NT2/D1 (cell line): ENCODE measurements at regions not wholly inside any gene's neighbourhood (a gene's known extent, or its start where the extent isn't known, plus 50 kb on each side); places are given as distances from the start of the nearest gene placed in this dataset.

Experiments
- DNase-seq: peaks from one replicate; pipeline ENCODE4 v3.0.0-alpha.2; 2011; ENCODE audit warnings: low read depth, low spot score
- H3K27me3 ChIP-seq: 2 replicates; pipeline ENCODE4 v1.6.0; 2011; ENCODE audit warnings: mild to moderate bottlenecking; ENCODE audit not compliant: insufficient read length, insufficient read depth
- H3K36me3 ChIP-seq: 2 replicates; pipeline ENCODE4 v1.6.1; 2011; ENCODE audit warnings: mild to moderate bottlenecking, low read length, mixed read lengths; ENCODE audit not compliant: insufficient read depth, insufficient read length
- H3K4me1 ChIP-seq: 2 replicates; pipeline ENCODE4 v1.5.1; 2011; ENCODE audit not compliant: insufficient read depth, insufficient read length
- H3K4me3 ChIP-seq: 2 replicates; pipeline ENCODE4 v1.5.1; 2011; ENCODE audit warnings: low read depth; ENCODE audit not compliant: insufficient read length
- H3K9ac ChIP-seq: 2 replicates; pipeline ENCODE4 v1.6.0; 2011; ENCODE audit warnings: low read depth; ENCODE audit not compliant: insufficient read length
- H3K9me3 ChIP-seq: 2 replicates; pipeline ENCODE4 v1.5.1; 2011; ENCODE audit warnings: mild to moderate bottlenecking, low read length; ENCODE audit not compliant: insufficient read depth
- SUZ12 ChIP-seq: IDR thresholded peaks from 2 replicates; pipeline ENCODE4 v1.6.1; 2011; ENCODE audit not compliant: insufficient read length, insufficient read depth; ENCODE audit errors: extremely low read depth
- YY1 ChIP-seq: IDR thresholded peaks from 2 replicates; pipeline ENCODE4 v1.6.1; 2011; ENCODE audit not compliant: insufficient read length, insufficient read depth
- ZNF274 ChIP-seq: IDR thresholded peaks from 2 replicates; pipeline ENCODE4 v1.6.1; 2011; ENCODE audit warnings: mild to moderate bottlenecking, low read depth, low read length

GRCh38 chr1:193457676-193458075 is 271.3 kb upstream of the B3GALT2 start:
- no peaks in the 10 kb centered on the region for H3K4me1 ChIP-seq
- TF ChIP-seq YY1 (no peak), ZNF274 (no peak), SUZ12 (no peak)
- DNase-seq, result no peak
- no peaks in the 10 kb centered on the region for H3K27me3 ChIP-seq
- H3K9me3 ChIP-seq, result no peaks in the 10 kb centered on the region
- H3K9ac ChIP-seq, result no peak overlapping the region
- no peak overlapping the region for H3K4me3 ChIP-seq
- no peaks in the 10 kb centered on the region for H3K36me3 ChIP-seq

GRCh38 chr1:193456811-193457280 is 270.4 kb upstream of the B3GALT2 start:
- Histone ChIP-seq H3K36me3 (no peaks in the 10 kb centered on the region), H3K4me1 (no peaks in the 10 kb centered on the region), H3K4me3 (no peak overlapping the region), H3K9ac (no peak overlapping the region), H3K9me3 (no peaks in the 10 kb centered on the region), H3K27me3 (no peaks in the 10 kb centered on the region)
- no peak for DNase-seq
- TF ChIP-seq SUZ12, result no peak
- no peak for TF ChIP-seq ZNF274
- TF ChIP-seq YY1, result no peak

GRCh38 chr1:193451606-193452005 is 265.2 kb upstream of the B3GALT2 start:
- TF ChIP-seq ZNF274 (no peak), SUZ12 (no peak), YY1 (no peak)
- Histone ChIP-seq H3K9me3 (no peaks in the 10 kb centered on the region), H3K36me3 (no peaks in the 10 kb centered on the region), H3K9ac (no peak overlapping the region), H3K27me3 (no peaks in the 10 kb centered on the region), H3K4me1 (no peaks in the 10 kb centered on the region), H3K4me3 (no peak overlapping the region)
- no peak for DNase-seq

- Histone ChIP-seq H3K36me3 (no peaks in the 10 kb centered on the region), H3K4me3 (no peak overlapping the region), H3K9me3 (no peaks in the 10 kb centered on the region), H3K27me3 (no peaks in the 10 kb centered on the region), H3K9ac (no peak overlapping the region), H3K4me1 (no peaks in the 10 kb centered on the region)
- no peak for TF ChIP-seq ZNF274
- no peak for TF ChIP-seq SUZ12
- no peak for TF ChIP-seq YY1
- no peak for DNase-seq
Observed at GRCh38 chr1:193451001-193451400, 264.6 kb upstream of the B3GALT2 start.

- DNase-seq, result no peak
- TF ChIP-seq ZNF274 (no peak), SUZ12 (no peak), YY1 (no peak)
- no peaks in the 10 kb centered on the region for H3K9me3 ChIP-seq
- H3K4me1 ChIP-seq, result no peaks in the 10 kb centered on the region
- H3K4me3 ChIP-seq, result no peak overlapping the region
- no peaks in the 10 kb centered on the region for H3K36me3 ChIP-seq
- H3K27me3 ChIP-seq, result no peaks in the 10 kb centered on the region
- H3K9ac ChIP-seq, result no peak overlapping the region
Observed at GRCh38 chr1:193448682-193449461, 262.5 kb upstream of the B3GALT2 start.

- Histone ChIP-seq H3K9ac (no peak overlapping the region), H3K9me3 (no peaks in the 10 kb centered on the region; the same call in 1 of the 2 replicates), H3K36me3 (no peaks in the 10 kb centered on the region), H3K4me3 (no peak overlapping the region), H3K27me3 (no peaks in the 10 kb centered on the region), H3K4me1 (no peaks in the 10 kb centered on the region)
- TF ChIP-seq SUZ12, result no peak
- no peak for TF ChIP-seq ZNF274
- TF ChIP-seq YY1, result no peak
- DNase-seq, result no peak
Observed at GRCh38 chr1:193443886-193444285, 257.5 kb upstream of the B3GALT2 start.

GRCh38 chr1:193438771-193439170 is 252.4 kb upstream of the B3GALT2 start:
- Histone ChIP-seq H3K9ac (no peak overlapping the region), H3K4me3 (no peak overlapping the region), H3K4me1 (no peaks in the 10 kb centered on the region), H3K27me3 (no peaks in the 10 kb centered on the region), H3K36me3 (no peaks in the 10 kb centered on the region), H3K9me3 (peaks cover 10% of the 10 kb centered on the region)
- DNase-seq, result no peak
- TF ChIP-seq ZNF274 (no peak), YY1 (no peak), SUZ12 (no peak)
